ENCODE measurements at regions not wholly inside any gene's neighbourhood (a gene's known extent, or its start where the extent isn't known, plus 50 kb on each side); places are given as distances from the start of the nearest gene placed in this dataset.

GRCh38 chr11:69869311-69869939 is 50.2 kb upstream of the FGF3 start:
- DNase-seq (ENCODE audit: low spot score), result no peak
- H3K4me3 Mint-ChIP-seq (ENCODE audit: unreplicated experiment), result no peak overlapping the region
- no peaks in the 10 kb centered on the region for H3K9me3 Mint-ChIP-seq (ENCODE audit: unreplicated experiment)
- TF ChIP-seq CTCF (IDR thresholded peaks at IDR 0.05; ENCODE audit: unreplicated experiment), result no peak
- H3K27me3 Mint-ChIP-seq (ENCODE audit: unreplicated experiment), result peaks cover 3% of the 10 kb centered on the region
- no peak overlapping the region for H3K27ac Mint-ChIP-seq (ENCODE audit: unreplicated experiment)
- H3K4me1 Mint-ChIP-seq (ENCODE audit: unreplicated experiment), result no peaks in the 10 kb centered on the region
- no peaks in the 10 kb centered on the region for H3K36me3 Mint-ChIP-seq (ENCODE audit: low read depth, unreplicated experiment)

GRCh38 chr11:69870766-69871165 is 51.5 kb upstream of the FGF3 start:
- H3K9me3 Mint-ChIP-seq (ENCODE audit: unreplicated experiment), result no peaks in the 10 kb centered on the region
- H3K27me3 Mint-ChIP-seq (ENCODE audit: unreplicated experiment), result peaks cover 2% of the 10 kb centered on the region
- DNase-seq (ENCODE audit: low spot score), result no peak
- no peaks in the 10 kb centered on the region for H3K4me1 Mint-ChIP-seq (ENCODE audit: unreplicated experiment)
- H3K36me3 Mint-ChIP-seq (ENCODE audit: low read depth, unreplicated experiment), result no peaks in the 10 kb centered on the region
- no peak overlapping the region for H3K27ac Mint-ChIP-seq (ENCODE audit: unreplicated experiment)
- no peak overlapping the region for H3K4me3 Mint-ChIP-seq (ENCODE audit: unreplicated experiment)
- TF ChIP-seq CTCF (IDR thresholded peaks at IDR 0.05; ENCODE audit: unreplicated experiment), result no peak

GRCh38 chr11:69873166-69874077 is 54.2 kb upstream of the FGF3 start:
- H3K36me3 Mint-ChIP-seq (ENCODE audit: low read depth, unreplicated experiment), result no peaks in the 10 kb centered on the region
- H3K4me3 Mint-ChIP-seq (ENCODE audit: unreplicated experiment), result no peak overlapping the region
- no peak for TF ChIP-seq CTCF (IDR thresholded peaks at IDR 0.05; ENCODE audit: unreplicated experiment)
- no peaks in the 10 kb centered on the region for H3K4me1 Mint-ChIP-seq (ENCODE audit: unreplicated experiment)
- H3K9me3 Mint-ChIP-seq (ENCODE audit: unreplicated experiment), result no peaks in the 10 kb centered on the region
- DNase-seq (ENCODE audit: low spot score), result no peak
- no peaks in the 10 kb centered on the region for H3K27me3 Mint-ChIP-seq (ENCODE audit: unreplicated experiment)
- no peak overlapping the region for H3K27ac Mint-ChIP-seq (ENCODE audit: unreplicated experiment)

- Mint-ChIP-seq H3K9me3 (ENCODE audit: unreplicated experiment) (no peaks in the 10 kb centered on the region), H3K4me1 (ENCODE audit: unreplicated experiment) (no peaks in the 10 kb centered on the region), H3K27me3 (ENCODE audit: unreplicated experiment) (no peaks in the 10 kb centered on the region), H3K4me3 (ENCODE audit: unreplicated experiment) (no peak overlapping the region), H3K27ac (ENCODE audit: unreplicated experiment) (no peak overlapping the region), H3K36me3 (ENCODE audit: low read depth, unreplicated experiment) (no peaks in the 10 kb centered on the region)
- TF ChIP-seq CTCF (IDR thresholded peaks at IDR 0.05; ENCODE audit: unreplicated experiment), result no peak
- no peak for DNase-seq (ENCODE audit: low spot score)
Measured at GRCh38 chr11:69874178-69874983, 55.2 kb upstream of the FGF3 start.
